ENCODE measurements at regions not wholly inside any gene's neighbourhood (a gene's known extent, or its start where the extent isn't known, plus 50 kb on each side); places are given as distances from the start of the nearest gene placed in this dataset.

- DNase-seq (ENCODE audit: low read depth), result no peak
- TF ChIP-seq CTCF (conservative IDR thresholded peaks at IDR 0.05; ENCODE audit: low read depth, low read length), result no peak
- no peak overlapping the region for H3K4me3 ChIP-seq (ENCODE audit: low read depth, low read length)
Observed at GRCh38 chr4:10873809-10874208, 189.2 kb upstream of the CLNK start.

- H3K4me3 ChIP-seq (ENCODE audit: low read depth, low read length), result no peak overlapping the region
- no peak for DNase-seq (ENCODE audit: low read depth)
- TF ChIP-seq CTCF (conservative IDR thresholded peaks at IDR 0.05; ENCODE audit: low read depth, low read length), result no peak
Observed at GRCh38 chr4:10872833-10873517, 188.4 kb upstream of the CLNK start.

- TF ChIP-seq CTCF (conservative IDR thresholded peaks at IDR 0.05; ENCODE audit: low read depth, low read length), result no peak
Observed at GRCh38 chr4:10866666-10867065, 182.1 kb upstream of the CLNK start.

GRCh38 chr4:10861036-10861435 lies 176.5 kb upstream of the CLNK start:
- no peak overlapping the region for H3K4me3 ChIP-seq (ENCODE audit: low read depth, low read length)
- TF ChIP-seq CTCF (conservative IDR thresholded peaks at IDR 0.05; ENCODE audit: low read depth, low read length), result no peak
- no peak for DNase-seq (ENCODE audit: low read depth)

More at GRCh38 chr4:10866666-10867065, 182.1 kb upstream of the CLNK start:
- DNase-seq (ENCODE audit: low read depth), result no peak
- no peak overlapping the region for H3K4me3 ChIP-seq (ENCODE audit: low read depth, low read length)

GRCh38 chr4:10856271-10856782 lies 171.8 kb upstream of the CLNK start:
- no peak overlapping the region for H3K4me3 ChIP-seq (ENCODE audit: low read depth, low read length)
- TF ChIP-seq CTCF (conservative IDR thresholded peaks at IDR 0.05; ENCODE audit: low read depth, low read length), result no peak
- no peak for DNase-seq (ENCODE audit: low read depth)

- H3K4me3 ChIP-seq (ENCODE audit: low read depth, low read length), result no peak overlapping the region
- DNase-seq (ENCODE audit: low read depth), result no peak
- no peak for TF ChIP-seq CTCF (conservative IDR thresholded peaks at IDR 0.05; ENCODE audit: low read depth, low read length)
Observed at GRCh38 chr4:10853196-10853595, 168.6 kb upstream of the CLNK start.

- DNase-seq (ENCODE audit: low read depth), result no peak
- TF ChIP-seq CTCF (conservative IDR thresholded peaks at IDR 0.05; ENCODE audit: low read depth, low read length), result no peak
- H3K4me3 ChIP-seq (ENCODE audit: low read depth, low read length), result no peak overlapping the region
Observed at GRCh38 chr4:10841697-10842096, 157.1 kb upstream of the CLNK start.

All from choroid plexus epithelial cell (primary cell).